HG02852 (cell line): ENCODE measurements at regions not wholly inside any gene's neighbourhood (a gene's known extent, or its start where the extent isn't known, plus 50 kb on each side); places are given as distances from the start of the nearest gene placed in this dataset.

ENCODE experiments used
- ATAC-seq: cut with Tn5 transposase; IDR thresholded peaks from one replicate; pipeline ENCODE4 v1.9.1; 2021; ENCODE audit warnings: mild to moderate bottlenecking, moderate library complexity; ENCODE audit not compliant: unreplicated experiment

DNA sequence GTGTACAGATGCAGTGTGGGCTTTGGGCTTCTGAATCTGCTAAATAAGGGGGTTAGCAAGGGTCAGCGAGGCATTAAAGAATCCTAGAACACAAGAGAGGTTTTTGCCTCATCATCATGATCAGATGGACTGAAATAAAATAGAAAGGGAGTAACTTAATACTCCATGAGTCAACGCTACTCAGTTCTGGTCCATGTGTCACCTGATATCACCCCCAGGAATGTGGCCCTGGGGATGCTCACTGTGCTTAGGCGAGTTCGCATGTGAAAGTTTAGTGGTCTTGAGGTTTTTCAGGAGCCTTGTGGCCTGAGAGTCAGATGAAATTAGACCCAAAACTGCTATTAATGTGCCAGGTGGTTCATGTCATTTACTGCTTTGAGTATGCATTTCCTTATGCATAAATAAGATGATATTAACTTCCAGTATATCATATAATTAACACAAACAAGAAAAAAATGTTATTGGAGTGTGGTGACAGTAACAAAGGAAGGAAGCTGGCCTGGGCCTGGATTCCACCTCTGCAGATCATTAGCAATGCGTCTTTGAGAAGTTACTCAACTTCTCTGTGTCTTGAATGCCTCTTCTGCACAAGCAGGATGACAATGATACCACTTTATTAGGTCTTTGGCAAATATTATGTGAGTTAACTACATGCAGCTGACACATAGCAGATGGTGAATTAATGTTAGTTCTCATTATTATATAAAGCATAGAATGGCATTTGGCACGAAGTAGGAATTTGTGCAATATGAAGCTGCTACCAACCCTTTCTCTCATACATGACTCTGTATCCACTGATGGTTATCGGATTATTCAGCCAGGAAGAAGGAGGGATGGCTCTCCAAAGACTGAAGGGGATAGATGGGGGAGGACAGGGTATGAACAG, 1272.6 kb downstream of the AACS start:
- no peak for ATAC-seq

GRCh38 chr12:126342866-126343265, 1277.6 kb downstream of the AACS start:
- no peak for ATAC-seq

DNA sequence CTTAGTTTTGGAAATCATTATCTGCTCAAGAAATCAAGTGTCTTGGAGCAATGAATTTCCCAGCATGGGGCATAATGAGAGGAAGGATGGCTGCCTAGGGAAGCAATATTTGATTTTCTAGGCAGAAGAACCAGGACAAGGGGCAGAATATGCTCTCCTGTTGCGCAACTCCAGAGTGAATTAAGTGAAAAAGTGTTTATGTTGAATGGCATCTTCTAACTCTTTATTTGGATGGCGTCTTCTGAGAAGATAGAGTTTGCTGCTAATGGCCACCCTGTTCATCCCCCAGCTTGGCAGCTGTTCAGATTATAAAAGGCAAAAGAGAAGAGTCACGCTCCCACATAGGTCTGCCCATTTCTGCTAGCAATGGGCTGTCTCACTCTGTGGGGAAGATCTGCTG, 1278.1 kb downstream of the AACS start:
- ATAC-seq, result no peak

DNA sequence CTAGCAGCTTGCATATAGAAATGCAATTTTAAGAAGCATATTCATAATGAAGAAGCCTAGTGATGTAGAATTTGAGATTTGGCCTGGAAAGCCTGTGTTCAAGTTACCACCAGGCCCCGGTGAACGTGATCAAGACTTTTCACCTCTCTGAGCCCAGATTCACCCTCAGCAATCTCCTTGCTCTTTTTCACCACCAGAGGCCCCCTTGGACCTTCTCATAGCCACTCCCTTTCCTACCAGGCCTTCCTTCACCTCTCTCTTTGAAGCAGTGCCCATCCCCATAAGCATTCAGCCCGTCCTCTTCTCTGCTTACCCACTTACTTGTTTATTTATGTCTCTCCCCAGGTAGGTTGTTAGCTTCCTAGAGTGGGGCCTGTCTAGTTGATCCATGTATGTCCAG, 1280.9 kb downstream of the AACS start:
- no peak for ATAC-seq

GRCh38 chr12:126347421-126347820, 1282.2 kb downstream of the AACS start:
- ATAC-seq, result no peak

GRCh38 chr12:126349383-126349782, 1284.1 kb downstream of the AACS start:
- no peak for ATAC-seq

DNA sequence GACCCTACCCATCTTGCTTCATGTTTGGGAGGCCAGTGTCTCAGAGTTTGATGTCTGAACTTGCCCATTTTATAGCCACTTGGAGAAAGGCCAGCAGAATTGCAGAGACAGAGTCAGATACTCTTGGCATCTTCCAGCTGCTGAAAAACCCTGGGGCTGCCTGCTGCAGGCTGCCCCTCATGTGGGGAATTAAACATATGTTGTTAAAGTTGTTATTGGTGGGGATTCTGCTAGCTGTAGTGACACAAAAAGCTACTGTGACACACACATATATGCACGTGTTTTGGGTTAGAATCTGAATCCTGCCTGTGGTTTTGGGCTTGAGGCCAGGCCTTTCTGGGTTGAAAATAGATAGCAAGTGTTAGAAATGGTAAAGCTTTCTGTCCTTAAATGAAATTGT, 1288.4 kb downstream of the AACS start:
- ATAC-seq, result no peak

DNA sequence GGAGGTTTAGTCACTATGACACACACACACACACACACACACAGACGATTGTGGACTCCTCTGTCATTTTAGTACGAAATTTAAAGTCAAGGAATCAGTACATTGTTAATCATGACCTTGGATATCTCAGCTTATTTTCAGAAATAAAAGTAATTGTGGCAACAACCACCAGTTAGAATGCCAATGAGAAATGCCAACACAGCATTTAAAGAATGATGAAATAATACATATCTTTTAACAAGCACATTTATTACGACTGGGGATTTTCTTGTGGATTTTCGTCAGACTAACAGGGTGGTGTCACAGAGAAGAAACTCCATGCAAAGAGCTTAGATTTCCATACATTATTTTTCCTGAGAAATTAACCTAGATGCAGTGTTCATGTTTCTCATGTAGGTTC, 1289.4 kb downstream of the AACS start:
- ATAC-seq, result no peak

GRCh38 chr12:126355346-126355745, 1290.1 kb downstream of the AACS start:
- no peak for ATAC-seq

DNA sequence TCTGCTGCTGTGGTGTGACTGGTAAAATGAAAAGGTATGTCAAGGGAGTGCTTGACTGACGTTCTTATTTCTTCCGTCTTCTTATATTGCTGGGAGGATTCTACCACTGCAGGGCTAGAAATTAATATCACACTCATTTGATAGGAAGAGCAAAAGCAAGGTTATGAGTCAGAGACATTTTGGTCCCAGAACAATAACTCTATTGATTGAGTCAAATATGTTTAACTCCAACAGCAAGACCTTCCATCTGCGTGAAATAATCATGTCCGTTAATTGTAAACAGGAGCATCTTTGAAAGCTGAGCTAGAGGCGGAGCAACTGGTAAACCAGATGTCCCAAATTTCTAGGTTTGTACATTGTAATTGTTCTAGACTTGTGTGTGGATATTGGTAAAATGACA, 1293.6 kb downstream of the AACS start:
- ATAC-seq, result no peak

- ATAC-seq, result no peak
Measured at GRCh38 chr12:126359216-126359615, 1294.0 kb downstream of the AACS start.

DNA sequence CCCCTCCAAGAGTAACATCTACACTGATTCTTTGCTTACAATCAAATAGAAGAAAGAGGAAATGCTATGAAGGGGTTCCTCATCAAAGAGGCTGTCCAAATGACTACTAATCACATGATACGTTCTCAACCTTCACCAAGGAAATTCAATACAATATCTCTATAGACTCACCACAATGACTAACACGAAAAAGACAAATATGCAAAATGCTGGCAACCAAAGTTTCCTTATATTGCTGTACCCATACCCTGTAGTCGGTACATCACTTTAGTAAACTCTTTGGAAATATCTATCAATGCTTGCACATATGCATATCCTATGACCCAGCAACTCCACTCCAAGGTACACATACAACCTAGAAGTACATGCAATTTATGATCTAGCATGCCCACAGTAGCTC, 1296.6 kb downstream of the AACS start:
- ATAC-seq, result no peak

DNA sequence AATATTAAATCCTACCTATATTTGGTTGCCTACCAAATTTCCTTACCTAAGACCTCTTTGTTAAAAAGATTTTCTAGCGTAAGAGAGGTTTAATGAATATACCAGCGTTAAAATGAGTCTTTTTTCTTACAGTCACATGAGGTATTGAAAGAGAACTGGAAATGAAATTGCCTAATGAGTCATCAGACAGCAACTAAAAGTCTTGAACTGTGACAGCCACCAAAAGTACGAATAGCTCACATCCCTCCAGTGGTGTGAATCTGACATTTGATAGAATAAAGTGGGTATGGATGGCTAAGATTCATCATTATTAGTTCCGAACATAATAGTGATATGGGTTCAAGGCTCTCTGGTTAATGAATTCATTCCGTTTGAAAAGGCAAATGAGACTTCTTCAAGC, 1297.3 kb downstream of the AACS start:
- no peak for ATAC-seq

- no peak for ATAC-seq
Measured at GRCh38 chr12:126362964-126363363, 1297.7 kb downstream of the AACS start.

DNA sequence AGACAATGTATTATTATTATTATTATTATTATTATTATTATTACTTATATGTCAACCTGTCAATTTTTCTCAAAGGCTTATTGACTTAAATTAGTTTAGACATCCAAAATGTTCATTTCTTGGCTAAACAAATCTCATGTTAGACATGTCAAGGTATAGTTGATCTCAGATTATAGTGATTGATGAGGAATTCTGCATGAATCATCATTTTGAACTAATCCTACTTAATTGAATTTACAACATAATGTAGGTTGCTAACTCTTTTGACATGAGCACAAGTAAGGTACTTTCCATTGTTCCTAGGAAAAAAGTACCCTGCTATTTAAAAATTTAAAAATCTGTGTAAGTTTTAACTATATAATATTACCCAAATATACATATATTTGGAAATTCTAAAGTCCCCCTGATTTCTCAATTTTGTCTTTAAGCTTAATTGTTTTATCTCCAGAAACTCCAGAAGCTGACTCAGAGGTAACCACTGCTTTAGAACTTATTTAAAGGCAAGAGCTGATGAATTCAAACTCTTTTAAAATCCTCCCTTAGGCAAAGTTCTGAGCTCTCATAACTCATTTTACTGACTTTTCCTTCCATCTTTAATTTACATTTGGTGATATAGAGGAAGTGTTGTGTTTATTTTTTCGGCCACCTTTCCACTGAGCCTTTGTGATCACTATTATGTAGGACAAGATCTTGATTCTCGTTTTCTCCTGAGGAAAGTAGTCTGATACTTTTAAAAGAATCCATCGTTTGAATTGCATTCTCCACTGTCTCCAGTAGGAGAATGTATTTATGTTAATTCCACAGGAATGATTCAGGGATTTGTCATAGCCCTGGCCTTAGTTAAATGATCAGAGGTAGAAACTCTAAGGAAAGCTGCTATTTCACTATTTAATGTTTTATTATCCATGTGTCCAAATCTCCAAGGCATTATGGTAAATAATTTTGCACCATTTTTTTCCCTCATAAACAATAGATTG, 1304.5 kb downstream of the AACS start:
- no peak for ATAC-seq

DNA sequence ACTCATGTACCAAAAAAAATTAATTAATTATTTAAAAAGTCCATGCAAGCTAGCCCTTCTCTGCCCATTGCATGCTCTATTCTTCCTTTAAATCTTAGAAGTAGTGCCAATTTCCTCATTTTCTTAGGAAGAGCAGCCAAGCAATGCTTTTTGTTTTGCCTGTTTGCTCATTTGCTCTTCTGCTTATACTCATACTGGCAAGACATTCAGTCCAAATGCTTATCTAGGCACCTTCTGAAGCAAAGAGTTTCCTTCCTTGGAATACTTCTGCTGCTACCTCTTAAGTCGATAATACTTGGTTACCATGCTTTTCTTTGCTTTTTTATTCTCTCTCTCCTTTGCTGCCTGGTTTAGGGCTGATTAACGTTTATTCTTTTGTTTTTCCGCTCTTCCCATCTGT, 1318.3 kb downstream of the AACS start:
- ATAC-seq, result no peak

DNA sequence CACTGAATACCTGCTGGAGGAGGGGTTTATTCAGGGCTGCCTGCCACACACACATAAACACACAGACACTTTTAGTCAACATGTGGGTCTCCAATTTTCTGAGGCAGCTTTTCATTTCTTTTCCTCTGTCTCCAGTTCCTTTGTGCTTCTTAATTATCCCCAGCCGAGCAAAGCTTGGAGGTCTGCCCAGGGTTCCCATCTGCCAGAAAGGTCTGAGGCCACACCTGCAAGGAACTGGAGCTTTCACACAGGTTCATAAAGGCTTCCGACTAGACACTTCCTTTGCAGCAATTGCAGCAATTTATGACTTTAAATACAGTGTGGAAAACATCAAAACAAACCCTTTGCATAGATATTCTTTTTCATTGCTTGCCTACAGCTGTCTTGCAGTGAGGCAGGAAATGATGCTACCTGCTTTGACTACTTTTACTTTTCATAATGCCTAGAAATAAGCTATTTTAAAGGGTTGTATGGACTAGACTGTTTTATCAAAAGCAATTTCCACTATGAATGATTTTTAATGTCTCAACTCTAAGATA, 1318.9 kb downstream of the AACS start:
- ATAC-seq, result no peak

DNA sequence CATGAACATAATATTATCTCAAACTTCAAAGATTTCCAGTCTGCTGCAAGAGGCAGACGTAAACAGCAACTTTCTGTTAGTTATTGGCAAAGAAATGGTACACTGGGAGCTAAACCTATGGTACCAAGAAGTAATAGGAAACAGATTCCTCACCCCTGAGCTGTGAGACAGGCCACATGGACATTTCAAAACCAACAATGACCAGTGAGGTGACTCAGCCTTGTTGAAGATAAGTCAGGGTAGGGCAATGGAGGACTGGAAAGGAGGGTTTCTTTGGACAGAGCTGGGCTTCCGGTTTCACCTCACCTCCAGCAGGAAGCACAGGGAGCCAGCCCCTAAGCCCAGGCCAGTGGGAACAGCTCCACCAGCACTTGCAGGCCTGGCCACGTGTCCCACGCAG, 1320.5 kb downstream of the AACS start:
- no peak for ATAC-seq

DNA sequence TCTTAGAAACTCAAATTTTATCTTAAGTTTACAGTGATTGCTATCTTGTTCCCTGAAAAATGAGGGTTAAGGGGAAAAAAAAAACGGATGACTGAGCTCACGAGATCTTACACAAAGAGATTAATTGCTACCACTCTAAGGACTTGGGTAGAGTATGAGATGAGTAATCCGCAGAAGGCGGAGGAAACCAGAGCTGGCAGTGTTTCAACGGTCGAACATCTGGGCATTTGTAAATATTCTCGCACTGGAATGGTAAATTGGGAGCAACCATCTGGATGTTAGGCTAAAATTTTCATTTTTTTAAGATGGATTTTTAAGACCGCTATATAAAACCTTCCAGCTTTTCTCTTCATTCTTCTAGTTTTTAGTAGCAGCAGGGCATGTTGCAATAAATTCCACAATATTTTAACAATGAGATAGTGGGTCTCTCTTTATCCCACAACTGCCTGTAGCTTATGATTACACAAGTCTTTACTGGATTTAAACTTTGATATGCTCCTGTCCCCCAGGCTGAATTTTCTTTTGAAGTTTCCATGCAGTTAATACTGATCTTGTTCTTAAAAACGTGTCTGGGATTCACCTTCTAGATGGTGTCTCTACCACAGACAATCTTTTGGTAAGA, 1324.1 kb downstream of the AACS start:
- no peak for ATAC-seq

DNA sequence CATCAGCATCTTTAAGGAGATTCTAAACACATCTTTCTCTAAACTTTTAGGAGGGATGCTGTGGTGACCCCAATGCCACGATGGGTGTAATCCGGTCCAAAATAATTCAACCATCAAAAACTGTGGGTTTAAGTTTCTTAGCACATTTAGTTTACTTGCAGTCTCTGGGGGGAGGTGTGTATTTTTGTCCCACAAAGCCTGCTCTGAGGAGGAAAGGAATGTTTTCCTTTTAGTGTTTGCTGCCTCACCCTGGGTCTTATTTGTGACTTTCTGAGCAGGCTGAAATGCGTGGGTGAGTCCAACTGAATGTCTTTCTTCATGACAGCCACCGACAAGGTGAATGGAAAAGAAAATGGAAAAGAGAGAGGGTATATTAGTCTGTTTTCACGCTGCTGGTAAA, 1324.7 kb downstream of the AACS start:
- ATAC-seq, result no peak

DNA sequence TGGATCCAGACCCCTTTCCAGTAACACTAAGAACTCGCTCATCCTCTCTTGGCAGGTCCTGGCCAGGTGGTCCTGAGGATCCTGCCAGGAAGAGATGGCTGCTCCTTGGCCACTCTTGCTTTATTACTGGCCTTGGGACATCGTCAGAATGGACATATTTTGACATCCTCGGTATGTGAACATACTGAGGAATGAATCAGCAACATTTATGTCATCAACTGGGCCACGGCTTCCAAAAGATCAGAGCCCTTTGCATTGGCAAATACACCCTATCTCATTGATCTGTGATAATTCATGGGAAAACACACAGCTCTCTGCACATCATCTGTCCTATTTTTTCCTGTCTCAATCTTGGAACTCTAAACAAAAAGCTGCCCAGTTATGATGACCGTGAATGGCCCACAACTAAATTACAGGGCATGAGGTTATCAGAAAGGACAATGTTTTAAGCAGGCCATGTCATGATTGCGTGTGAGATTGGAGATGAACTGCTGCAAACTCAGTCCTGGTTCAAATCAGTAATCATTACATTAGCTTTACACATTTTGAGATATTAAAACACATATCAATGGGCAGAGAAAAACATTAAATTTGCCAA, 1325.8 kb downstream of the AACS start:
- no peak for ATAC-seq
